ENCODE measurements at regions not wholly inside any gene's neighbourhood (a gene's known extent, or its start where the extent isn't known, plus 50 kb on each side); places are given as distances from the start of the nearest gene placed in this dataset.

GRCh38 chr5:174252121-174252520, 206.6 kb downstream of the NSG2 start:
- Histone ChIP-seq H3K27ac (ENCODE audit: low read depth, low read length) (no peak overlapping the region), H3K9ac (ENCODE audit: extremely low read depth, low read length, poor library complexity, severe bottlenecking) (no peak overlapping the region), H3K9me3 (ENCODE audit: control insufficient read depth, low read length) (no peaks in the 10 kb centered on the region), H3K27me3 (ENCODE audit: control insufficient read depth, insufficient read depth, low read length, poor library complexity, severe bottlenecking) (no peaks in the 10 kb centered on the region), H3K4me1 (ENCODE audit: control insufficient read depth, insufficient read depth, low read length) (peaks cover 6% of the 10 kb centered on the region), H3K4me3 (ENCODE audit: low read length) (no peak overlapping the region), H3K36me3 (ENCODE audit: control insufficient read depth, insufficient read depth, low read length) (no peaks in the 10 kb centered on the region)
- Mint-ChIP-seq H3K9me3 (no peaks in the 10 kb centered on the region), H3K4me1 (no peaks in the 10 kb centered on the region), H3K27ac (no peak overlapping the region), H3K27me3 (ENCODE audit: insufficient read depth) (no peaks in the 10 kb centered on the region), H3K4me3 (no peak overlapping the region), H3K36me3 (ENCODE audit: low read depth) (no peaks in the 10 kb centered on the region)
- no peak for DNase-seq
- TF ChIP-seq CTCF (conservative IDR thresholded peaks at IDR 0.05): no peak
- 84% methylated on average over 1 of the region's 1 CpG; no CpG with 5 or more reads in 1 of the 2 experiments for WGBS, 2 experiments (ENCODE audit: insufficient coverage in 1 of 2, insufficient read length in 1 of 2)

- Mint-ChIP-seq H3K27ac (no peak overlapping the region), H3K36me3 (ENCODE audit: low read depth) (no peaks in the 10 kb centered on the region), H3K27me3 (ENCODE audit: insufficient read depth) (peaks cover 3% of the 10 kb centered on the region), H3K4me3 (no peak overlapping the region), H3K4me1 (no peaks in the 10 kb centered on the region), H3K9me3 (no peaks in the 10 kb centered on the region)
- Histone ChIP-seq H3K9me3 (ENCODE audit: control insufficient read depth, low read length) (peaks cover 11% of the 10 kb centered on the region), H3K9ac (ENCODE audit: extremely low read depth, low read length, poor library complexity, severe bottlenecking) (no peak overlapping the region), H3K4me1 (ENCODE audit: control insufficient read depth, insufficient read depth, low read length) (no peaks in the 10 kb centered on the region), H3K27ac (ENCODE audit: low read depth, low read length) (no peak overlapping the region), H3K4me3 (ENCODE audit: low read length) (no peak overlapping the region), H3K36me3 (ENCODE audit: control insufficient read depth, insufficient read depth, low read length) (no peaks in the 10 kb centered on the region), H3K27me3 (ENCODE audit: control insufficient read depth, insufficient read depth, low read length, poor library complexity, severe bottlenecking) (no peaks in the 10 kb centered on the region)
- DNase-seq: no peak
- 75 to 91% methylated on average over 6 to 8 of the region's 8 CpGs for WGBS, 2 experiments (ENCODE audit: insufficient coverage in 1 of 2, insufficient read length in 1 of 2)
- no peak for TF ChIP-seq CTCF (conservative IDR thresholded peaks at IDR 0.05)
Observed at GRCh38 chr5:174259696-174260420, 214.4 kb downstream of the NSG2 start.

GRCh38 chr5:174271316-174271715, 225.8 kb downstream of the NSG2 start:
- Histone ChIP-seq H3K36me3 (ENCODE audit: control insufficient read depth, insufficient read depth, low read length) (no peaks in the 10 kb centered on the region), H3K27ac (ENCODE audit: low read depth, low read length) (no peak overlapping the region), H3K4me1 (ENCODE audit: control insufficient read depth, insufficient read depth, low read length) (no peaks in the 10 kb centered on the region), H3K9ac (ENCODE audit: extremely low read depth, low read length, poor library complexity, severe bottlenecking) (no peak overlapping the region), H3K9me3 (ENCODE audit: control insufficient read depth, low read length) (no peaks in the 10 kb centered on the region), H3K27me3 (ENCODE audit: control insufficient read depth, insufficient read depth, low read length, poor library complexity, severe bottlenecking) (peaks cover 39% of the 10 kb centered on the region), H3K4me3 (ENCODE audit: low read length) (no peak overlapping the region)
- DNase-seq: no peak
- no peak overlapping the region for H3K27ac Mint-ChIP-seq
- no peaks in the 10 kb centered on the region for H3K4me1 Mint-ChIP-seq
- H3K4me3 Mint-ChIP-seq: no peak overlapping the region
- H3K36me3 Mint-ChIP-seq (ENCODE audit: low read depth): no peaks in the 10 kb centered on the region
- WGBS, 2 experiments (ENCODE audit: insufficient coverage in 1 of 2, insufficient read length in 1 of 2): 79 to 86% methylated on average over 1 of the region's 1 CpG
- no peak for TF ChIP-seq CTCF (conservative IDR thresholded peaks at IDR 0.05)
- peaks cover 36% of the 10 kb centered on the region for H3K27me3 Mint-ChIP-seq (ENCODE audit: insufficient read depth)
- H3K9me3 Mint-ChIP-seq: no peaks in the 10 kb centered on the region

Data from endodermal cell (in vitro differentiated cells).